ENCODE measurements at regions not wholly inside any gene's neighbourhood (a gene's known extent, or its start where the extent isn't known, plus 50 kb on each side); places are given as distances from the start of the nearest gene placed in this dataset.

DNA sequence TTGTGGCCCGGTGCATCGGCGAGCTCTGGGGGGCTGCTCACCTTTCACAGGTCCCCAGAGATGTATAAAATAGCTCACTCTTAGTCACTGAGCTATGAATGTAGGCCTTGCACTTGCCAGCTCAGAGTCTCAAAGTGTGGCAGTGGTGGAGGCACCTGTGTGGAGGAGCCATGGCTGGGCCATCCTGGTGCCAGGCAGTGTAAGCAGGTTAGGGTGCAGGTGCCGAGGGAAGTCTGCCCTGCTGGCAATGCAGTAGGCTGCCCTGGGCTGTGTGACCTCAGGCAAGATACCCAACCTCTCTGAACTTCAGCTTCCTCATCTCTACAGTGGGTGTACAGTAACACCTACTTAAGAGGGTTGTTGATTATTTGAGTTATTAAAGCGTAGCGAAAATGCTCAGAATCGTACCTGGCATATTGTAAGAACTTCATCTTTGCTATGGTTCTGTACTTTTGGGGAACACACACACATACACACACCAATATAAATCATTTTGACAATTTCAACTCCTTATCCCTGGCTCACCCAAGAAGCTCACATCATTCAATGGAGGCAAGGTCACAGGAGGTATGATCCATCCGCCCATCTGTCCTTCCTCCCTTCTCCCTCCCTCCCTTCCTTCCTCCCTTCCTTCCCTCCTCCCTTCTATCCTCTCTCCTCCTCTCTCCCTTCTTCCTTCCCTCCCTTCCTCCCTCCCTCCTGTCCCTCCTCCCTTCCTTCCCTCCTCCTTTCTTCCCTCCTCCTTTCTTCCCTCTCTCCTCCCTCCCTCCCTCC lies 66.8 kb upstream of the STX16 start:
- TF ChIP-seq POLR2A (IDR thresholded peaks at IDR 0.05), result no peak
- TF ChIP-seq, protein P1, sequence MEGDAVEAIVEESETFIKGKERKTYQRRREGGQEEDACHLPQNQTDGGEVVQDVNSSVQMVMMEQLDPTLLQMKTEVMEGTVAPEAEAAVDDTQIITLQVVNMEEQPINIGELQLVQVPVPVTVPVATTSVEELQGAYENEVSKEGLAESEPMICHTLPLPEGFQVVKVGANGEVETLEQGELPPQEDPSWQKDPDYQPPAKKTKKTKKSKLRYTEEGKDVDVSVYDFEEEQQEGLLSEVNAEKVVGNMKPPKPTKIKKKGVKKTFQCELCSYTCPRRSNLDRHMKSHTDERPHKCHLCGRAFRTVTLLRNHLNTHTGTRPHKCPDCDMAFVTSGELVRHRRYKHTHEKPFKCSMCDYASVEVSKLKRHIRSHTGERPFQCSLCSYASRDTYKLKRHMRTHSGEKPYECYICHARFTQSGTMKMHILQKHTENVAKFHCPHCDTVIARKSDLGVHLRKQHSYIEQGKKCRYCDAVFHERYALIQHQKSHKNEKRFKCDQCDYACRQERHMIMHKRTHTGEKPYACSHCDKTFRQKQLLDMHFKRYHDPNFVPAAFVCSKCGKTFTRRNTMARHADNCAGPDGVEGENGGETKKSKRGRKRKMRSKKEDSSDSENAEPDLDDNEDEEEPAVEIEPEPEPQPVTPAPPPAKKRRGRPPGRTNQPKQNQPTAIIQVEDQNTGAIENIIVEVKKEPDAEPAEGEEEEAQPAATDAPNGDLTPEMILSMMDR (IDR thresholded peaks at IDR 0.05), result no peak

Data from testis (tissue), 2 donors.